ENCODE measurements at regions not wholly inside any gene's neighbourhood (a gene's known extent, or its start where the extent isn't known, plus 50 kb on each side); places are given as distances from the start of the nearest gene placed in this dataset.

- no peak for DNase-seq (ENCODE audit: low read depth in 3 of 3)
These were observed 281.7 kb downstream of the RRAGC start for GRCh38 chr1:38577937-38578270.

GRCh38 chr1:38577385-38577784 lies 282.2 kb downstream of the RRAGC start:
- no peak for DNase-seq (ENCODE audit: low read depth in 3 of 3)

GRCh38 chr1:38576241-38576640 lies 283.3 kb downstream of the RRAGC start:
- no peak for DNase-seq (ENCODE audit: low read depth in 3 of 3)

- DNase-seq (ENCODE audit: low read depth in 3 of 3) = no peak
These were observed 287.8 kb downstream of the RRAGC start for GRCh38 chr1:38571726-38572125.

GRCh38 chr1:38570657-38570975 lies 289.0 kb downstream of the RRAGC start:
- no peak for DNase-seq (ENCODE audit: low read depth in 3 of 3)

GRCh38 chr1:38569932-38570656 lies 289.5 kb downstream of the RRAGC start:
- DNase-seq (ENCODE audit: low read depth in 3 of 3) = no peak

- no peak for DNase-seq (ENCODE audit: low read depth in 3 of 3)
These were observed 291.3 kb downstream of the RRAGC start for GRCh38 chr1:38568061-38568857.

- DNase-seq (ENCODE audit: low read depth in 3 of 3) = no peak
These were observed 292.2 kb downstream of the RRAGC start for GRCh38 chr1:38567401-38567800.

GRCh38 chr1:38565020-38565491 lies 294.5 kb downstream of the RRAGC start:
- no peak for DNase-seq (ENCODE audit: low read depth in 3 of 3)

GRCh38 chr1:38563942-38564735 lies 295.4 kb downstream of the RRAGC start:
- no peak for DNase-seq (ENCODE audit: low read depth in 3 of 3)

GRCh38 chr1:38561725-38562124 lies 297.8 kb downstream of the RRAGC start:
- no peak for DNase-seq (ENCODE audit: low read depth in 3 of 3)

GRCh38 chr1:38561110-38561509 lies 298.5 kb downstream of the RRAGC start:
- DNase-seq (ENCODE audit: low read depth in 3 of 3) = no peak

- no peak for DNase-seq (ENCODE audit: low read depth in 3 of 3)
These were observed 299.1 kb downstream of the RRAGC start for GRCh38 chr1:38560457-38560856.

GRCh38 chr1:38559446-38560165 lies 300.0 kb downstream of the RRAGC start:
- DNase-seq (ENCODE audit: low read depth in 3 of 3) = peak; percentile 48 to 73 (median 60)

GRCh38 chr1:38558500-38559445 lies 300.8 kb downstream of the RRAGC start:
- no peak for DNase-seq (ENCODE audit: low read depth in 3 of 3)

GRCh38 chr1:38558055-38558454 lies 301.5 kb downstream of the RRAGC start:
- DNase-seq (ENCODE audit: low read depth in 3 of 3) = no peak

- no peak for DNase-seq (ENCODE audit: low read depth in 3 of 3)
These were observed 304.0 kb downstream of the RRAGC start for GRCh38 chr1:38555594-38555993.

- no peak for DNase-seq (ENCODE audit: low read depth in 3 of 3)
These were observed 304.4 kb downstream of the RRAGC start for GRCh38 chr1:38555130-38555529.

GRCh38 chr1:38551318-38552307 lies 308.0 kb downstream of the RRAGC start:
- no peak for DNase-seq (ENCODE audit: low read depth in 3 of 3)

GRCh38 chr1:38549191-38549590 lies 310.4 kb downstream of the RRAGC start:
- DNase-seq (ENCODE audit: low read depth in 3 of 3) = no peak

Data from stimulated activated CD4-positive, alpha-beta T cell treated with anti-CD3 and anti-CD28 coated beads, TNF-alpha, amount 100 ng/mL, for 48 hours (primary cell).